Muscle of leg (tissue), 3 donors: ENCODE measurements at regions not wholly inside any gene's neighbourhood (a gene's known extent, or its start where the extent isn't known, plus 50 kb on each side); places are given as distances from the start of the nearest gene placed in this dataset.

Experiments used
- DNase-seq: peaks from one replicate; pipeline ENCODE4 v3.0.0; 2013
- H3K27ac ChIP-seq: one replicate; pipeline ENCODE4 v1.5.1; 2013; ENCODE audit warnings: mild to moderate bottlenecking, low read length, control low read depth
- H3K27me3 ChIP-seq: one replicate; pipeline ENCODE4 v1.6.1; 2013; ENCODE audit warnings: low read length; ENCODE audit not compliant: control insufficient read depth, insufficient read depth
- H3K36me3 ChIP-seq: one replicate; pipeline ENCODE4 v1.6.1; 2013; ENCODE audit warnings: low read length; ENCODE audit not compliant: control insufficient read depth, insufficient read depth
- H3K4me1 ChIP-seq: one replicate; pipeline ENCODE4 v1.6.1; 2013; ENCODE audit warnings: low read length; ENCODE audit not compliant: control insufficient read depth, insufficient read depth
- H3K4me3 ChIP-seq: one replicate; pipeline ENCODE4 v1.5.1; 2013; ENCODE audit warnings: low read length, control low read depth
- H3K9me3 ChIP-seq: replicated peaks from 2 replicates; pipeline ENCODE4 v1.6.1; 2013; ENCODE audit warnings: low read depth, low read length; ENCODE audit not compliant: control insufficient read depth
- WGBS: methylation state at CpG from one replicate; pipeline ENCODE4 v1.1.5; 2013; ENCODE audit warnings: missing lambda C conversion rate; ENCODE audit not compliant: insufficient coverage; 5-methylcytosine and 5-hydroxymethylcytosine counted together

GRCh38 chr20:57092112-57092899 lies 174.1 kb downstream of the BMP7 start:
- Histone ChIP-seq H3K27ac (no peak overlapping the region), H3K36me3 (no peaks in the 10 kb centered on the region), H3K4me3 (no peak overlapping the region), H3K9me3 (no peaks in the 10 kb centered on the region), H3K4me1 (peaks cover 13% of the 10 kb centered on the region), H3K27me3 (peaks cover 17% of the 10 kb centered on the region)
- peak; percentile 58 for DNase-seq
- WGBS = 16% methylated on average over 34 of the region's 34 CpGs

GRCh38 chr20:57092900-57093530 lies 173.4 kb downstream of the BMP7 start:
- H3K27me3 ChIP-seq = peaks cover 15% of the 10 kb centered on the region
- H3K27ac ChIP-seq = no peak overlapping the region
- H3K4me3 ChIP-seq = no peak overlapping the region
- 80% methylated on average over 13 of the region's 23 CpGs for WGBS
- no peaks in the 10 kb centered on the region for H3K9me3 ChIP-seq
- no peak for DNase-seq
- no peaks in the 10 kb centered on the region for H3K36me3 ChIP-seq
- peaks cover 13% of the 10 kb centered on the region for H3K4me1 ChIP-seq

GRCh38 chr20:57093766-57094165 lies 172.7 kb downstream of the BMP7 start:
- Histone ChIP-seq H3K36me3 (no peaks in the 10 kb centered on the region), H3K27me3 (peaks cover 13% of the 10 kb centered on the region), H3K27ac (no peak overlapping the region), H3K4me3 (no peak overlapping the region), H3K4me1 (peaks cover 13% of the 10 kb centered on the region), H3K9me3 (no peaks in the 10 kb centered on the region)
- WGBS = 91% methylated on average over 9 of the region's 10 CpGs
- no peak for DNase-seq

- no peaks in the 10 kb centered on the region for H3K36me3 ChIP-seq
- DNase-seq = no peak
- H3K27me3 ChIP-seq = peaks cover 11% of the 10 kb centered on the region
- 79% methylated on average over 10 of the region's 16 CpGs for WGBS
- peaks cover 13% of the 10 kb centered on the region for H3K4me1 ChIP-seq
- H3K27ac ChIP-seq = no peak overlapping the region
- no peak overlapping the region for H3K4me3 ChIP-seq
- H3K9me3 ChIP-seq = no peaks in the 10 kb centered on the region
Observed at GRCh38 chr20:57094252-57094891, 172.1 kb downstream of the BMP7 start.

GRCh38 chr20:57094991-57095390 lies 171.4 kb downstream of the BMP7 start:
- H3K4me3 ChIP-seq = no peak overlapping the region
- no peak overlapping the region for H3K27ac ChIP-seq
- peaks cover 13% of the 10 kb centered on the region for H3K4me1 ChIP-seq
- 80% methylated on average over 9 of the region's 12 CpGs for WGBS
- peaks cover 8% of the 10 kb centered on the region for H3K27me3 ChIP-seq
- no peak for DNase-seq
- no peaks in the 10 kb centered on the region for H3K9me3 ChIP-seq
- H3K36me3 ChIP-seq = no peaks in the 10 kb centered on the region

- WGBS = 78% methylated on average over 1 of the region's 3 CpGs
- Histone ChIP-seq H3K9me3 (no peaks in the 10 kb centered on the region), H3K4me1 (peaks cover 13% of the 10 kb centered on the region), H3K27ac (no peak overlapping the region), H3K36me3 (no peaks in the 10 kb centered on the region), H3K4me3 (no peak overlapping the region), H3K27me3 (peaks cover 8% of the 10 kb centered on the region)
- DNase-seq = no peak
Observed at GRCh38 chr20:57095426-57095825, 171.0 kb downstream of the BMP7 start.

- WGBS = 60% methylated on average over 5 of the region's 9 CpGs
- Histone ChIP-seq H3K36me3 (no peaks in the 10 kb centered on the region), H3K4me1 (peaks cover 6% of the 10 kb centered on the region), H3K27me3 (peaks cover 9% of the 10 kb centered on the region), H3K4me3 (no peak overlapping the region), H3K9me3 (no peaks in the 10 kb centered on the region), H3K27ac (no peak overlapping the region)
- no peak for DNase-seq
Observed at GRCh38 chr20:57097245-57097915, 169.1 kb downstream of the BMP7 start.

- DNase-seq = no peak
Observed at GRCh38 chr20:57102160-57102559, 164.3 kb downstream of the BMP7 start.

GRCh38 chr20:57102566-57102965 lies 163.9 kb downstream of the BMP7 start:
- Histone ChIP-seq H3K4me3 (no peak overlapping the region), H3K27me3 (peaks cover 21% of the 10 kb centered on the region), H3K9me3 (no peaks in the 10 kb centered on the region), H3K27ac (no peak overlapping the region), H3K36me3 (no peaks in the 10 kb centered on the region), H3K4me1 (peaks cover 4% of the 10 kb centered on the region)
- WGBS = 95% methylated on average over 10 of the region's 10 CpGs
- DNase-seq = no peak

More at GRCh38 chr20:57102160-57102559, 164.3 kb downstream of the BMP7 start:
- H3K4me1 ChIP-seq = peaks cover 4% of the 10 kb centered on the region
- H3K27ac ChIP-seq = no peak overlapping the region
- no peaks in the 10 kb centered on the region for H3K36me3 ChIP-seq
- WGBS = 96% methylated on average over 4 of the region's 9 CpGs
- H3K9me3 ChIP-seq = no peaks in the 10 kb centered on the region
- H3K4me3 ChIP-seq = no peak overlapping the region
- peaks cover 21% of the 10 kb centered on the region for H3K27me3 ChIP-seq
